ENCODE measurements at regions not wholly inside any gene's neighbourhood (a gene's known extent, or its start where the extent isn't known, plus 50 kb on each side); places are given as distances from the start of the nearest gene placed in this dataset.

DNA sequence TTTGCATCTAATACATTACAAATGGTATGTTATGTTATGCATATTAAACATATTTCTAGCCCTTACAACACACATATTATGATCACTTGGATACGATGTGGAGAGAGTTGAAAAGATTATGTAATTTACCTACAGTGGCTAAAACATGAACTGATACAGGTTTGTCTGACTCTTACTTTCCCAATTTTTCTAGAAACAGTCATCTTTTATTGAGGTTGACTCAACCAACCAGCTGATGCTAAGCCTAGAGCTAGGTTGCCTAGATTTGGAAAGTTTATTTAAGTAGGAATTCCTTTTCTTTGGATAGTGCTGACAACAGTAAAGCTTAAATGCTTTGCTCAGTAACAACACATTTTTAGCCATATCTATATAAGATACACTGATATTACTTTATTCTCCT, 1215.1 kb downstream of the ADGRL3 start:
- TF ChIP-seq EZH2 (IDR thresholded peaks at IDR 0.05; ENCODE audit: low read length): no peak
- TF ChIP-seq, protein P1, sequence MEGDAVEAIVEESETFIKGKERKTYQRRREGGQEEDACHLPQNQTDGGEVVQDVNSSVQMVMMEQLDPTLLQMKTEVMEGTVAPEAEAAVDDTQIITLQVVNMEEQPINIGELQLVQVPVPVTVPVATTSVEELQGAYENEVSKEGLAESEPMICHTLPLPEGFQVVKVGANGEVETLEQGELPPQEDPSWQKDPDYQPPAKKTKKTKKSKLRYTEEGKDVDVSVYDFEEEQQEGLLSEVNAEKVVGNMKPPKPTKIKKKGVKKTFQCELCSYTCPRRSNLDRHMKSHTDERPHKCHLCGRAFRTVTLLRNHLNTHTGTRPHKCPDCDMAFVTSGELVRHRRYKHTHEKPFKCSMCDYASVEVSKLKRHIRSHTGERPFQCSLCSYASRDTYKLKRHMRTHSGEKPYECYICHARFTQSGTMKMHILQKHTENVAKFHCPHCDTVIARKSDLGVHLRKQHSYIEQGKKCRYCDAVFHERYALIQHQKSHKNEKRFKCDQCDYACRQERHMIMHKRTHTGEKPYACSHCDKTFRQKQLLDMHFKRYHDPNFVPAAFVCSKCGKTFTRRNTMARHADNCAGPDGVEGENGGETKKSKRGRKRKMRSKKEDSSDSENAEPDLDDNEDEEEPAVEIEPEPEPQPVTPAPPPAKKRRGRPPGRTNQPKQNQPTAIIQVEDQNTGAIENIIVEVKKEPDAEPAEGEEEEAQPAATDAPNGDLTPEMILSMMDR (optimal IDR thresholded peaks at IDR 0.05 in 1 of 3, IDR thresholded peaks at IDR 0.05 in 1 of 3, conservative IDR thresholded peaks at IDR 0.05 in 1 of 3; ENCODE audit: extremely low read depth in 1 of 3, insufficient read depth in 2 of 3, low read length in 3 of 3): no peak

Measured in keratinocyte (primary cell).